ENCODE measurements at regions not wholly inside any gene's neighbourhood (a gene's known extent, or its start where the extent isn't known, plus 50 kb on each side); places are given as distances from the start of the nearest gene placed in this dataset.

DNA sequence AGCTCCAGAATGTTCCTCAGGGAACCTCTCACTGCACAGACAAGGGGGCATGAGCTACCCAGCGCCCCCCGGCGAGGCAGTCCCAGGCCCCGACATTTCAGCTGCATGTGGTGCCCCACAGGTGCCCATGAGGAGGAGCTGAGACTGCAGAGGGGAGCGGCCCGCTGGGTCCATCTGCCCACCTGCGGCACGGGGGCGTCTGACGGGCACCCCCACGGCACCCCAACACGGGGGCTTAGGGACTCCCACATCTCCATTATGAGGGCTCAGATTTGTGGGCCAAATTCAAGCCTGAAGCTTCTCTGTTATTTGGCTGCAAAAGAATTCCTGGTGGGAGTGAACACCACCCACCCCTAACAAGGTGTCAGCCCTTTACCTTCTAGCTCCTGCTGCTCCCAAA, 258.4 kb downstream of the UACA start:
- no peak overlapping the region for H2BK5ac ChIP-seq (ENCODE audit: low read depth, low read length, poor library complexity, severe bottlenecking)
- no peak overlapping the region for H2BK15ac ChIP-seq (ENCODE audit: low read depth, low read length)
- no TSS peak for BruUV-seq (replicated peaks)
- ChIA-PET CTCF (interaction anchor here (0.9 kb wide), 1 partner anchor 24 kb away, joined by 3 read pairs; no protein-coding TSS in a partner anchor), POLR2A (ENCODE audit: unreplicated experiment) (no interaction called here)
- in situ Hi-C loops (cut with MboI; ENCODE audit: low sequenced_read_pairs), result no loop called here
- peaks cover 25% of the 10 kb centered on the region for H3K9me1 ChIP-seq (ENCODE audit: insufficient read depth, low read length)
- dilution Hi-C loops (cut with HindIII; ENCODE audit: low sequenced_read_pairs, unreplicated experiment), result no loop called here
- H4K20me1 ChIP-seq (ENCODE audit: insufficient read depth, low read length), result no peaks in the 10 kb centered on the region
- TF ChIP-seq, protein P1, sequence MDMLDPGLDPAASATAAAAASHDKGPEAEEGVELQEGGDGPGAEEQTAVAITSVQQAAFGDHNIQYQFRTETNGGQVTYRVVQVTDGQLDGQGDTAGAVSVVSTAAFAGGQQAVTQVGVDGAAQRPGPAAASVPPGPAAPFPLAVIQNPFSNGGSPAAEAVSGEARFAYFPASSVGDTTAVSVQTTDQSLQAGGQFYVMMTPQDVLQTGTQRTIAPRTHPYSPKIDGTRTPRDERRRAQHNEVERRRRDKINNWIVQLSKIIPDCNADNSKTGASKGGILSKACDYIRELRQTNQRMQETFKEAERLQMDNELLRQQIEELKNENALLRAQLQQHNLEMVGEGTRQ (IDR thresholded peaks at IDR 0.05; ENCODE audit: low read depth, low read length), result no peak
- TF ChIP-seq BHLHE40 (IDR thresholded peaks at IDR 0.05; ENCODE audit: low read depth, low read length), result no peak
- no peak for TF ChIP-seq FOS (IDR thresholded peaks at IDR 0.05; ENCODE audit: low read depth, low read length)
- no peak for TF ChIP-seq CEBPB (IDR thresholded peaks at IDR 0.05; ENCODE audit: low read depth, low read length)
- TF ChIP-seq MXI1 (IDR thresholded peaks at IDR 0.05; ENCODE audit: borderline replicate concordance, low read depth, low read length), result no peak
- TF ChIP-seq ELK1 (IDR thresholded peaks at IDR 0.05; ENCODE audit: borderline replicate concordance, low read depth, low read length), result no peak
- no peak for TF ChIP-seq CHD1 (IDR thresholded peaks at IDR 0.05; ENCODE audit: low read depth, low read length)
- no peak overlapping the region for H4K8ac ChIP-seq (ENCODE audit: low read depth in 2 of 2, low read length in 2 of 2)
- H3K18ac ChIP-seq (ENCODE audit: low read depth, low read length), result no peak overlapping the region
- H3K4ac ChIP-seq (ENCODE audit: low read depth, low read length), result no peak overlapping the region; the same call in 1 of the 2 replicates
- H2AFZ ChIP-seq (replicated peaks; ENCODE audit: low read length, poor library complexity), result no peak overlapping the region
- H3K4me2 ChIP-seq (ENCODE audit: low read depth, low read length), result no peak overlapping the region
- 77% methylated on average over 4 of the region's 12 CpGs; no CpG with 5 or more reads in 1 of the 2 experiments for WGBS, 2 experiments (ENCODE audit: extremely low coverage in 2 of 2, insufficient read length in 1 of 2)
- no peak for ATAC-seq (ENCODE audit: low read depth)
- no peak overlapping the region for H3K27ac ChIP-seq (ENCODE audit: insufficient read depth, low read length)
- H3K56ac ChIP-seq (ENCODE audit: extremely low read depth, insufficient read depth, low read length), result no peak overlapping the region
- peaks cover 15% of the 10 kb centered on the region for H3K27me3 ChIP-seq (ENCODE audit: control insufficient read depth, insufficient read depth, low read length)
- no peak overlapping the region; the same call in 1 of the 2 replicates for H2BK20ac ChIP-seq (ENCODE audit: low read depth, low read length)
- H3K4me1 ChIP-seq (ENCODE audit: control insufficient read depth, insufficient read depth, low read length), result peaks cover 27% of the 10 kb centered on the region
- no peak overlapping the region for H3K23ac ChIP-seq (ENCODE audit: low read depth, low read length)
- H3K9ac ChIP-seq (ENCODE audit: low read depth, low read length), result no peak overlapping the region
- intact Hi-C loops (cut with micrococcal nuclease), result no loop called here
- H4K91ac ChIP-seq (ENCODE audit: insufficient read depth, low read depth, low read length), result no peak overlapping the region; the same call in 1 of the 2 replicates
- H4K5ac ChIP-seq (ENCODE audit: low read depth, low read length), result no peak overlapping the region
- no peaks in the 10 kb centered on the region for H3K79me1 ChIP-seq (ENCODE audit: low read depth in 1 of 2, low read length in 2 of 2)
- H2AK5ac ChIP-seq (ENCODE audit: low read depth, low read length), result peak overlapping the region; percentile 45; the same call in 1 of the 2 replicates
- H2AK9ac ChIP-seq (replicated peaks; ENCODE audit: low read depth, low read length, poor library complexity), result no peak overlapping the region
- H3K36me3 ChIP-seq (ENCODE audit: control insufficient read depth, insufficient read depth, low read length), result no peaks in the 10 kb centered on the region
- H3K14ac ChIP-seq (replicated peaks; ENCODE audit: low read depth, low read length), result no peak overlapping the region
- no peak for DNase-seq
- no peak overlapping the region for H3K4me3 ChIP-seq (ENCODE audit: insufficient read depth, low read depth, low read length)
- peaks cover 8% of the 10 kb centered on the region for H3K9me3 ChIP-seq (ENCODE audit: control insufficient read depth, insufficient read depth, low read length)
- peak overlapping the region; percentile 22; the same call in 1 of the 2 replicates for H2BK120ac ChIP-seq (ENCODE audit: low read depth, low read length)
